ENCODE measurements at regions not wholly inside any gene's neighbourhood (a gene's known extent, or its start where the extent isn't known, plus 50 kb on each side); places are given as distances from the start of the nearest gene placed in this dataset.

- DNase-seq (ENCODE audit: low spot score): no peak
- Mint-ChIP-seq H3K9me3 (no peaks in the 10 kb centered on the region), H3K27me3 (ENCODE audit: low read depth) (no peaks in the 10 kb centered on the region), H3K36me3 (no peaks in the 10 kb centered on the region), H3K4me1 (no peaks in the 10 kb centered on the region), H3K27ac (no peak overlapping the region; the same call in 1 of the 2 replicates), H3K4me3 (no peak overlapping the region)
- no peak for ATAC-seq
- CTCF ChIA-PET: interaction anchor here (1.1 kb wide), 1 partner anchor 11 kb away, joined by 3 read pairs; no protein-coding TSS in a partner anchor
- POLR2A ChIA-PET: no interaction called here
- TF ChIP-seq PRRX2 (CRISPR knock-in tag; IDR thresholded peaks at IDR 0.05) (no peak), CREM (CRISPR knock-in tag; IDR thresholded peaks at IDR 0.05) (no peak), CTCF (IDR thresholded peaks at IDR 0.05) (no peak), ZNF281 (CRISPR knock-in tag; IDR thresholded peaks at IDR 0.05) (no peak), ZNF532 (CRISPR knock-in tag; IDR thresholded peaks at IDR 0.05; ENCODE audit: borderline replicate concordance) (no peak), NFE2L1 (CRISPR knock-in tag; IDR thresholded peaks at IDR 0.05) (no peak), ZNF396 (CRISPR knock-in tag; IDR thresholded peaks at IDR 0.05; ENCODE audit: borderline replicate concordance) (no peak), ZNF512 (CRISPR knock-in tag; IDR thresholded peaks at IDR 0.05; ENCODE audit: borderline replicate concordance) (no peak), MXD4 (CRISPR knock-in tag; IDR thresholded peaks at IDR 0.05; ENCODE audit: borderline replicate concordance) (no peak), PREB (CRISPR knock-in tag; IDR thresholded peaks at IDR 0.05; ENCODE audit: borderline replicate concordance) (no peak), FOXP1 (CRISPR knock-in tag; IDR thresholded peaks at IDR 0.05; ENCODE audit: borderline replicate concordance) (no peak), ZMAT4 (CRISPR knock-in tag; IDR thresholded peaks at IDR 0.05) (no peak), TCF7 (CRISPR knock-in tag; IDR thresholded peaks at IDR 0.05; ENCODE audit: low read depth) (no peak), ZNF416 (CRISPR knock-in tag; IDR thresholded peaks at IDR 0.05) (no peak), PRDM15 (CRISPR knock-in tag; IDR thresholded peaks at IDR 0.05) (no peak), MAX (CRISPR knock-in tag; IDR thresholded peaks at IDR 0.05) (no peak), GTF2I (CRISPR knock-in tag; conservative IDR thresholded peaks at IDR 0.05) (no peak)
Measured at GRCh38 chr10:4522296-4523000, 303.6 kb upstream of the AKR1E2 start.
